DMS114 treated with DMSO at 0.1 percent for 48 hours (cell line): ENCODE measurements at regions not wholly inside any gene's neighbourhood (a gene's known extent, or its start where the extent isn't known, plus 50 kb on each side); places are given as distances from the start of the nearest gene placed in this dataset.

Experiments used
- DNase-seq: peaks from one replicate; lab custom pipeline; 2025; ENCODE audit not compliant: unreplicated experiment; lab: John Stamatoyannopoulos, UW

DNA sequence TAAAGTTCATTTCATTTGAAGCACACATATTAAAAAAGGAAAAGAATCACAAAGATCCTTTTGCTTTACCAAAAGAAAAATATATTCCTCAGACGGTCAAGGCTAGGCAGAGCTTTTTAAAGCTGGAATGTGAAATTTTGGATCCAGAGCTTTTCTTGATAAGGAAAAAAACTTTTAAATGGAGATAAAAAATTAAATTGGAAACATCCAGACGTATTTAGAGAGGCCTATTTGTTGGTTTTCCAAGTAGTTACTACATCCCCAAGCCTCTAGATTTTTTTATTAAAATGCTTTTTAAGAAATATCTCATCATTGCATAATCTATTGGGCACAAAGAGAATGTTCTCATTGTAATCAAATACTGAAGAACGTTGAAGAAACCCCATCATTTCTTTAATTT, 385.7 kb upstream of the CITED2 start:
- no peak for DNase-seq

- no peak for DNase-seq
Observed at GRCh38 chr6:139759086-139759485, 384.6 kb upstream of the CITED2 start.

- peak; percentile 49 for DNase-seq
Observed at GRCh38 chr6:139758209-139758611, 383.8 kb upstream of the CITED2 start.

DNA sequence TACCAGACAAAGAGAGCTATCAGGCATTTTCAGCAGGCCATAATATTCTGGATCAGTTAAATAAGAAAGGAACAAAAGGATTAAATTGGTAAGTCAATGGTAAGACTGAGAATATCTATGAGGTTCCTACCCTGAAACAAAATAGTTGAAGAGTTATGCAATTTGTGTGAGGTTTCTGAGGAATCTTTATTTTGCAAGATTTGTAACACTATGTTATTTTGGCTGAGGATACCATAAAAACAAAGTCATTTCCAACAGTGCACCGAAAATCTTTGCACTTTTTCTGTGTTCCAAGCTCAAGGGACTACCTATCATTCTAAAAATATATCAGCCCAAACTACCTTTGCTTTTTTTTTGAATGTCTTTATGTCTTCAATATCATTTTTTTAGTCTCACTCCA, 383.3 kb upstream of the CITED2 start:
- DNase-seq = no peak

DNA sequence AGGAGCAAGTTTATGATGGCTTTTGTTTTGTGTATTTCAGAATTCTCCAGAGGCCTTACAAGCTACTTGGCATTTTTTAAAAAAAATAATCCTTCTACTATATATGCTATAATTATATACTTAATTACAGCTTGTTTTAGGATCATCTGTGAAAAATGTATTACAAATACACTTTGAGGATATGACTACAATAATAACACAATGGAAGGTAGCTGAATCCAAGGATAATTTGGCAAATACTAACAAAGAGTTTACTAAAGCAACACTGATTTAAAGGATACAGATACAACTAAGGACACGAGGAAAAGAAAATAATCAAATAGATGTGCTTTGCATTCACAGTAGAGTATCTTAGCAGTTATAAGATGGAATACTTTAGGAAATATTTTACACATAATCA, 381.9 kb upstream of the CITED2 start:
- no peak for DNase-seq

- DNase-seq = peak; percentile 79
Observed at GRCh38 chr6:139754898-139755775, 380.7 kb upstream of the CITED2 start.

DNA sequence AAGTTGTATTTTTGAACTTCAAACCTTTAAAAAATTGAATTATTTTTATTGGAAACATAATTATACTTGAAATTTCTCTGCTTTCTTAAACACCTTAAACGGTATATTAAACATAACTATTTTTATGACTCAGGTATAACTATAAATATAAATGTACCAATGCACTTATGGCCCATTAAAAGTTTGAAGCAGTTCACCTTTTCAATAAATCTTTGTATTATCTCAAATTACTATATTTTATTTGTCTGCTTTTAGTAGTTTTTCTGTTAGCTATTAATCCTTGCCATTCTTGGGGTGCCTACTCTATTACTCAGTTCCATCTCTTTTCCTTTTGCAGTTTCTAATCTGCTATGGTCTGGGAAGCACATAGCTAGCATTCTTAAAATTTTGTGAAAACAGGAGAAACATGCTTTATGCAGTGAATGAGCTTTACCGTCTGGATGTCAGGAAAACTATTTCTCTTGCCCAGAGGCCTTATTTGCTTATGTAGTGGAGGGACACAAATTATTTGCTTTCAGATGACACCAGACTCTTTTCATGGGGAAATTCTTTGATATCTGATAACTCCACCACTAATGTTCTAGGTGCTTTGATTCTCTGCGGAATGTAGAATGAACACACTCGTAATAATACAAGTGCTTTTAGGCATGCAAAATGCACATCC, 378.9 kb upstream of the CITED2 start:
- peak; percentile 96 for DNase-seq

GRCh38 chr6:139752086-139752485, 377.6 kb upstream of the CITED2 start:
- peak; percentile 29 for DNase-seq

GRCh38 chr6:139751179-139751578, 376.7 kb upstream of the CITED2 start:
- DNase-seq = peak; percentile 44

GRCh38 chr6:139748353-139749146, 374.1 kb upstream of the CITED2 start:
- DNase-seq = no peak

- no peak for DNase-seq
Observed at GRCh38 chr6:139747154-139747553, 372.7 kb upstream of the CITED2 start.

- no peak for DNase-seq
Observed at GRCh38 chr6:139744891-139745290, 370.4 kb upstream of the CITED2 start.

GRCh38 chr6:139743664-139744437, 369.4 kb upstream of the CITED2 start:
- DNase-seq = no peak

DNA sequence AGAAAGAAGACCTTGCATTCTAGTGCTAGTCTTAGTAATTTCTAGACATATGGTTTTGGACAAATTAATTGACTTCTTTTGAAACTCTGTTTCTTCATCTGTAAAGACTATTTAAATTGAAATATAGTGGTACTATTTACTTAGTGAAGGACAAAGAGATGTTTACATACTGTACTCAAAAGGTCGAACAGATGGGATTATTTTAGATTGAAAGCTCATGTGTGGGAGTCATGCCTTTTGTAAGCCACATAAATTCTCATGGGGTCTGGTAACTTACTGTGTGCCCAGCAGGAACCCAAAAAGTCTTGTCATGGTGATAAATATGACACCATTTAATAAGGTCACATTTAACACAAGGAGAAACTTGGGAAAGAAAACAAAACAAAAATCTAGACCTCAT, 368.2 kb upstream of the CITED2 start:
- no peak for DNase-seq

DNA sequence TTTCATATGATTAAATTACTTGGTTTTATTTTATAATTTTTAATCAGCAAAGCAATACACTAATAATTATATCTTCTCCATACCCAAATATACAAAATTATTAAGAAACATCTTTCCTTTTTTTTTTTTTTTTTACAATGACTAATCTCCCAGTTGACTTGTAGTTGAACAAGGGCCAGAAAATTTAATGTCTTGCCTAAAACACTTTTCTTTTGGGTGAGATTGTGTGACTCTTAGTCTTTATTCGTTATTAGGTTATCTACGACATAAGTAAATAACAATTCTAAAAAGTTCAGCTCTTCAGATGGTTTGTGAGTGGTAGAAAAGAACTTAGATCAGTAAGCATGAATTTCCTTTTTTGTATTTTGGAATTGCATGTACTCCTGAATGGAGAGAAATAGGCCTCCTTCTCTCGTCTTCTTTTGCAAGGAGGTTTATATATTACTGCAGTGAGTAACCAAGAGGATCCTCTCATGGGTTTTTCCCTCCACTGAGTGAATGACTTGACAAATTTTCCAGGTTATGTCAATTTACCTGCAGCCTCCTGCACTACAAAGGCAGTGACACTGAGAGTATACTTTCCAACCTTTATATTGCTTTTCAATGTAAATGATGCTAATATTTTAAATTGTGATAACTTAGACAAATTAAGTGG, 364.5 kb upstream of the CITED2 start:
- no peak for DNase-seq

DNA sequence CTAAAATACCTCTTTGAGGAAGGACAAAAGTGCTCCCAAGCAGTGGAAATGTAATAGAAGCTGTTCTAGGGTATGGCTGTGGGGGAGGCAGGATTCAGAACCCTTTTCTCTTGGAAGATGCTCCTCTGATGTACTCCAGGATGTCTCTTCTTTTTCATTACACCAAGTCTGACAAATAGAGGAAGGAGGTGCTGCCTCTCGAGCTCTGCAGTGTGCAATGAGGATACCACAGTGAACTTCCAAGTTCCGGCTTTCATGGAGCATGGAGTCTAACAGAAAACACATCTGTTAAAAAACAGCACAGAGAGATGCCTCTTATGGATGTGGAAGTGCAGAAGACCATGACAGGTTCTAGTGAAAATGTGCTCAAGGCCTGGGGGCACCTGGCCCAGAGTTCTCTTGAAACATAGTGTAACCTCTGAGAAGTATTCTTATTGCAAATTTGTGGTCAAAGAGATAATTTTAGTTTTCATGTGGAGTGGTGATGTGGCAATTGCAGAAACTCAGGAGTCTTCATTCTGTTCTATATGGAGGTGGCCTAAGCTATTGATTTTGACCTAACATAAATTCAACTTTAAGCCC, 362.0 kb upstream of the CITED2 start:
- DNase-seq = no peak

DNA sequence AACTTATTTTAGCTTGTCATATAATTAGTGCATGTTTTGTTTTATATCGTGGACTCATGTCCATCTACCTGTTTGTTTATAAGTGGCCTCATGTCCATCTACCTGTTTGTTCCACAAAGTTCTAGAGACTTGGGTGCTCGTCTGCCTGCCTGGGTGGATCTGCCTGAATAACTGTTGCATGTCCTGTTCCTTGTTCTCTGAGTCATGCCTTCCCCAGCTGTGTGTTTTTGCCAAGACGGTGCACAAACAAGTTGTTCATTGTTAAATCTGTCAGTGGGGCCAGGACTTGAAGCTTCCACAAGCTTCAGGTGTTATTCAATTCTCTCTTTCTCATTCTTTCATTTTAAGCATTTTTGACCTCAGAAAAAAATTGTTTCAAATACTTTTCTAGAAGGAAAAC, 358.0 kb upstream of the CITED2 start:
- DNase-seq = no peak

GRCh38 chr6:139730340-139730974, 356.0 kb upstream of the CITED2 start:
- no peak for DNase-seq

DNA sequence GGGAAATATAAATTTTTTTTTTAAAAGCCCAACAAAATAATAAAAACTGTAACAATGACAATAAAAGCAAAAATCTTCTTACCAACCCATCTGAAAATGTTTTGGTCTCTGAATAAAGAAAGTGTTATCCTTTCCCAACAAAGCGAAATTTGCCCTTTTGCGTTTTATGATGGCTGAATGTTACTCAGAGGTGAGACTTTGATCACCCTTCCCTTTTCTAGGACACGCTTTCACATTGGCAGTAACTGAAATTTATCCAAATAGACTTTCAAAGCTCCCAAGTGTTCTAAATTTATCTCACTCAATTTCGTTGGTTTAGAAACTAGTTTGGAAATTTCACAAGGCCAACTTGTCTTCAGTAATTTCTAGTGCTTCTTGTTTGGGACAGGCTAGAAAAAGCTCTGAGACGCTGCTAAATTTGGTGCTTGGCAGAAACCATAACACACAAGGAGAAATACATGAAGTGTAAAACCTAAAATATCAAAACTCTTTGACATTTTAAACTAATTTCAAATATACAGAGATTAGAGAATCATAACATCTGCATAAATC, 354.5 kb upstream of the CITED2 start:
- DNase-seq = no peak
